Upper lobe of left lung (tissue), 6 donors: ENCODE measurements at regions not wholly inside any gene's neighbourhood (a gene's known extent, or its start where the extent isn't known, plus 50 kb on each side); places are given as distances from the start of the nearest gene placed in this dataset.

Experiments
- ATAC-seq, 2 donors: fragments of 200-7000 bp; cut with Tn5 transposase; one replicate each; pipeline ENCODE4 v1.9.1; 2022; ENCODE audit warnings: mild to moderate bottlenecking in 2 of 2, moderate library complexity in 2 of 2; ENCODE audit not compliant: low FRiP score in 2 of 2
- DNase-seq, 2 donors: peaks; one replicate each; pipeline ENCODE4 v3.0.0-alpha.2; 2019 to 2020
- H3K27ac ChIP-seq, 4 donors: fragments of 200-600 bp; sonication (generic); one replicate each; pipeline ENCODE4 v1.5.1; 2016 to 2019
- H3K27me3 ChIP-seq, 4 donors: fragments of 200-600 bp; sonication (generic); one replicate each; pipeline ENCODE4 v1.5.1; 2017 to 2019
- H3K36me3 ChIP-seq, 4 donors: fragments of 200-600 bp; sonication (generic); one replicate each; pipeline ENCODE4 v1.5.1; 2016 to 2019
- H3K4me1 ChIP-seq, 4 donors: fragments of 200-600 bp; sonication (generic); one replicate each; pipeline ENCODE4 v1.5.1; 2018 to 2019
- H3K4me3 ChIP-seq, 4 donors: fragments of 200-600 bp; sonication (generic); one replicate each; pipeline ENCODE4 v1.5.1; 2017 to 2019; ENCODE audit warnings: mild to moderate bottlenecking in 2 of 4, moderate library complexity in 1 of 4
- H3K9me3 ChIP-seq, 4 donors: fragments of 200-600 bp; sonication (generic); one replicate each; pipeline ENCODE4 v1.5.1; 2018 to 2019
- CTCF ChIP-seq, 6 experiments: fragments of 450-650 bp in 4 of 6; fragments of 200-600 bp in 2 of 6; sonication (generic) in 2 of 6; IDR thresholded peaks; one replicate each; pipeline ENCODE4 v1.5.1; 2016 to 2019; ENCODE audit warnings: antibody characterized with exemption in 6 of 6
- EP300 ChIP-seq, 4 donors: sonication (generic); formaldehyde crosslinking; IDR thresholded peaks; one replicate each; pipeline ENCODE4 v1.5.1; 2017; ENCODE audit warnings: antibody characterized with exemption in 4 of 4, control low read depth in 2 of 4
- POLR2A ChIP-seq, 4 donors: fragments of 450-650 bp; IDR thresholded peaks; one replicate each; pipeline ENCODE4 v1.5.1; 2016 to 2017; ENCODE audit warnings: antibody characterized with exemption in 4 of 4, mild to moderate bottlenecking in 2 of 4
- POLR2AphosphoS5 ChIP-seq, 2 donors: sonication (generic); formaldehyde crosslinking; IDR thresholded peaks; one replicate each; pipeline ENCODE4 v1.5.1; 2017; ENCODE audit warnings: antibody characterized with exemption in 2 of 2
- WGBS, 2 donors: methylation state at CpG; one replicate each; pipeline ENCODE4 v1.1.5; 2017 to 2018; 5-methylcytosine and 5-hydroxymethylcytosine counted together
- donor health status: DM: no; HTN: no; CAD: no; lungs with moderate emphysema.
- donor health status: DM: no; HTN: yes; CAD: no; lungs with severe emphysema.

GRCh38 chr4:38224850-38225249, 264.7 kb downstream of the PTTG2 start:
- no peak for TF ChIP-seq POLR2A (IDR thresholded peaks at IDR 0.05)
- H3K9me3 ChIP-seq, result no peaks in the 10 kb centered on the region
- ATAC-seq (no peak), DNase-seq (no peak)
- H3K27ac ChIP-seq, result no peak overlapping the region
- H3K36me3 ChIP-seq, result no peaks in the 10 kb centered on the region
- H3K27me3 ChIP-seq, result no peaks in the 10 kb centered on the region
- peaks cover 7 to 16% (median 13%) of the 10 kb centered on the region in 4 donors for H3K4me1 ChIP-seq
- H3K4me3 ChIP-seq, result no peak overlapping the region
- WGBS, 2 donors, result 98% methylated on average over 3 of the region's 3 CpGs

- DNase-seq, result no peak
Measured at GRCh38 chr4:38226170-38226569, 266.0 kb downstream of the PTTG2 start.

GRCh38 chr4:38230121-38230801, 270.1 kb downstream of the PTTG2 start:
- DNase-seq (no peak), ATAC-seq (no peak)
- H3K36me3 ChIP-seq, result no peaks in the 10 kb centered on the region
- no peak overlapping the region for H3K4me3 ChIP-seq
- H3K27ac ChIP-seq, result no peak overlapping the region
- H3K9me3 ChIP-seq, result no peaks in the 10 kb centered on the region
- H3K27me3 ChIP-seq, result no peaks in the 10 kb centered on the region
- WGBS, 2 donors, result 80 to 84% methylated on average over 9 to 10 of the region's 10 CpGs
- H3K4me1 ChIP-seq, result no peaks in the 10 kb centered on the region
- no peak for TF ChIP-seq CTCF (IDR thresholded peaks at IDR 0.05)
- TF ChIP-seq EP300 (IDR thresholded peaks at IDR 0.05), result no peak
- no peak for TF ChIP-seq POLR2AphosphoS5 (IDR thresholded peaks at IDR 0.05)
- no peak for TF ChIP-seq POLR2A (IDR thresholded peaks at IDR 0.05)

More at GRCh38 chr4:38226170-38226569, 266.0 kb downstream of the PTTG2 start:
- Histone ChIP-seq H3K4me1 (peaks cover 7 to 16% (median 13%) of the 10 kb centered on the region in 4 donors), H3K4me3 (no peak overlapping the region), H3K27ac (no peak overlapping the region), H3K36me3 (no peaks in the 10 kb centered on the region), H3K9me3 (no peaks in the 10 kb centered on the region), H3K27me3 (no peaks in the 10 kb centered on the region)
- WGBS, 2 donors, result 92 to 95% methylated on average over 2 of the region's 2 CpGs
- ATAC-seq, result no peak
- no peak for TF ChIP-seq EP300 (IDR thresholded peaks at IDR 0.05)
- no peak for TF ChIP-seq POLR2AphosphoS5 (IDR thresholded peaks at IDR 0.05)
- no peak for TF ChIP-seq POLR2A (IDR thresholded peaks at IDR 0.05)
- no peak for TF ChIP-seq CTCF (IDR thresholded peaks at IDR 0.05)

GRCh38 chr4:38230821-38231563, 270.8 kb downstream of the PTTG2 start:
- Histone ChIP-seq H3K36me3 (no peaks in the 10 kb centered on the region), H3K4me3 (no peak overlapping the region), H3K27me3 (no peaks in the 10 kb centered on the region), H3K4me1 (no peaks in the 10 kb centered on the region), H3K9me3 (no peaks in the 10 kb centered on the region), H3K27ac (no peak overlapping the region)
- WGBS, 2 donors, result 90 to 93% methylated on average over 7 of the region's 7 CpGs
- TF ChIP-seq POLR2AphosphoS5 (IDR thresholded peaks at IDR 0.05) (no peak), EP300 (IDR thresholded peaks at IDR 0.05) (no peak), POLR2A (IDR thresholded peaks at IDR 0.05) (no peak), CTCF (IDR thresholded peaks at IDR 0.05) (no peak)
- DNase-seq, result no peak
- ATAC-seq, result no peak

GRCh38 chr4:38231626-38232025, 271.4 kb downstream of the PTTG2 start:
- Histone ChIP-seq H3K36me3 (no peaks in the 10 kb centered on the region), H3K9me3 (no peaks in the 10 kb centered on the region), H3K4me3 (no peak overlapping the region), H3K27me3 (no peaks in the 10 kb centered on the region), H3K4me1 (no peaks in the 10 kb centered on the region), H3K27ac (no peak overlapping the region)
- 90 to 93% methylated on average over 4 of the region's 4 CpGs for WGBS, 2 donors
- no peak for DNase-seq
- TF ChIP-seq POLR2A (IDR thresholded peaks at IDR 0.05) (no peak), EP300 (IDR thresholded peaks at IDR 0.05) (no peak), POLR2AphosphoS5 (IDR thresholded peaks at IDR 0.05) (no peak)
- no peak for ATAC-seq
